SK-MEL-5 (cell line): ENCODE measurements at regions not wholly inside any gene's neighbourhood (a gene's known extent, or its start where the extent isn't known, plus 50 kb on each side); places are given as distances from the start of the nearest gene placed in this dataset.
"Not testable (repeated sequence)": the region's sequence is repeated elsewhere in the genome, so short reads cannot be mapped to it uniquely, and the experiment has no call there.

ENCODE experiments used
- DNase-seq: peaks from one replicate; pipeline ENCODE4 v3.0.0-alpha.2; 2016; ENCODE audit warnings: low read depth, low spot score
- in situ Hi-C: cut with HindIII; loops from 2 replicates; pipeline ENCODE4 v1.10.0; 2016; ENCODE audit warnings: low sequenced_read_pairs, high pct_unique_total_duplicates, low pct_unique_long_range_greater_than_20kb

DNA sequence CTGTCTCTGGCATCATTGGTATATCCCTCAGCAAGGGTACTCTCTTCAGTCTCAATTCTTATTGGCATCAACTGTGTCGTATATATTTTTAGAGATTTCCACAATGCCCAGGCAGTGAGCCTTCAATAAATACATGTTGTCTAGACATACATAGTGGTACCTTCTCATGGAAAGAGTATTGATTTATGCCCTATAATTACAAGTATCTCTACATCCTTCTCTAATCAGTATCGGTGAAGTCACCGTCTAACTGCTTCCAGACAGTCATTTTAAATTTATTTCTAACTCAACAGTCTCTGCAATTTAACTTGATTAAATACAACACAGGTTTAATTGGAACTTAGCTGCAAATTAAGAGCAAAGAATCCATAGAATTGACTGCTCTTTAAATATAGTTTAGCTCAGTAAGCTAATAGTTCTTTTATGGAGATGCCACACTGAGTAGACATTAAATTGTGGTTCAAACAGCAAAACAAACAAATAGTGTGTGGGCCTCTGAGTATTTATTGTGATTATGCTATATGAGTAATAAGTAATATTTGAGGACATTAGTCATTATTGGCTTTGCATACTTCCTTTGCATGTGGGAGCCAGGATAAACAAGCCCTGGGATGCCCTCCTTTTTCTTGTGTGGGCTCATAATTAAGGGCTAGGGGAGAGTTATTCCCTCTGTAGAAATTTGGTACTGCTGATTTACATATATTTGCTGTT, 126.9 kb upstream of the DUSP10 start:
- no peak for DNase-seq
- in situ Hi-C loops = no loop called here

DNA sequence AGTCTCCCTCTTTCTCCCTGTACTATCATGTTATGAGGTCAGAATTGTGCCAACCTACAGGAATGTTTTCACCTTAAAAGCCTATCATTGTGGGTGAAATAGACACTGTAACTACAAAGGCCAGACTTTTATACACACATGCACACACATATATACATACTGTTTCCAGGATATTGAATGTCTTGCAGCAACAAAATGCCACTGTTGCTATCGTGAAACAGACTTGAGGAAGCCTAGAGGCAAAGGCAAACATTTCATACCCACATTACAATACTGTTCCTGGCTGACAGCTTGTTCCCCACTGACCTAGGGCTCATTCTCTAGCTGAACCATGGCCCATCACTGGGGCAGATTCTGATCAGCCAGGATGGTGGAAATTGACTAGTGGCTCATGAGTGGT, 125.1 kb upstream of the DUSP10 start:
- in situ Hi-C loops = no loop called here

GRCh38 chr1:221865808-221866207, 123.9 kb upstream of the DUSP10 start:
- in situ Hi-C loops = no loop called here
- no peak for DNase-seq

More for the DNA sequence above, 125.1 kb upstream of the DUSP10 start:
- DNase-seq = no peak

DNA sequence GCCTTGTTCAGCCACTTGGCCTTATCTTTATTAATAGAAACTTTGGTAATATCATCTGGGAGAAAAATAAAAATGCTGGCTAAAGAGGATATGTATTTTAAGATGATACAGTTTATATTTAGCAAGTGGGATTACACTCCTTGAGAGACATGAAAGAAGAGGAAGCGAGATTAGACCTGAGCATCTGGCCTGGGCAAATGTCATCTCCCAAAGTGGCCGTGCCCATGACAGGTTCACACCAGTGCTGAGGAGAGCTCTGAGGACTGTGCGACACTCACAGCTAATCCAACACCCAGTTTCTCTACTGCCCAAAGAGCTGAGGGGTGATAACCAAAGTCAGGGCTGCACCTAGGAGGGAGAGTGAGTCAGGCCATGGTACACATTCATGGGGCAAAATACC, 121.7 kb upstream of the DUSP10 start:
- in situ Hi-C loops = no loop called here
- no peak for DNase-seq

GRCh38 chr1:221862971-221863370, 121.1 kb upstream of the DUSP10 start:
- in situ Hi-C loops = no loop called here

DNA sequence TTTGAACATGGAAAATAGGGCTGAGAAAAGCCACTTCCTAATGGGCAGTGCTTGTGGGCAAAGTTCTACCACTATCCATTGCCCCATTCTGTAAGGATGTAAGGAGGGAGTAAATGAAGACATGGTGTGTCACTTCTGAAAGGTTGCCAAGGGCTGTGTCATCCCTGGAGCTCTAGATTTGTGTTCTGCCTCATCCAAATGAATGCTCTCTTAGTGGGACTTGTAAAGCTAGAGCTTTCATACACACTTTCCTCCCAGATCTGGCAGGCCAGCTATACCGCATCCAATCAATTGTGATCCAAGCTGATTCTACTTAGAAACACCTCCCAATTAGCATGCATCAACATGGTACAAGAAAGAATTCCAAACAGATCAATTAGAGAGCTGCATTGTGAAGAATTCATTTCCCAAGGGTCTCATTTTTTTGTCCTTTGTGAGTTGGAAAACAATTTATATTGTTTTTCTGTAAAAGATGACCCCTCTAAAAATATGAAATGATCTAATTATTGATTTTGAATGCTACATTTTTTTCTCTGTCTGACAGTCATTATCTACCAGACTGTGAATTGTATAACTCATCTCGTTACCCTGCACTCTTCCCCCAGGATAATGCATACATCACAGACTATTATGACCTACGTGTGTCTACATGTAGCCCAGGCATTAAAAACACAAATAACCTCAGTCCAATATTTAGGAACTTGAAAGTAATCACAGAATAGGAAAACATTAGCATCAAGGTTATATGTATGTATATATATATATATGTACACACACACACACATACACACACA, 117.1 kb upstream of the DUSP10 start:
- peak; percentile 9 for DNase-seq
- in situ Hi-C loops = no loop called here

More at GRCh38 chr1:221862971-221863370, 121.1 kb upstream of the DUSP10 start:
- no peak for DNase-seq

DNA sequence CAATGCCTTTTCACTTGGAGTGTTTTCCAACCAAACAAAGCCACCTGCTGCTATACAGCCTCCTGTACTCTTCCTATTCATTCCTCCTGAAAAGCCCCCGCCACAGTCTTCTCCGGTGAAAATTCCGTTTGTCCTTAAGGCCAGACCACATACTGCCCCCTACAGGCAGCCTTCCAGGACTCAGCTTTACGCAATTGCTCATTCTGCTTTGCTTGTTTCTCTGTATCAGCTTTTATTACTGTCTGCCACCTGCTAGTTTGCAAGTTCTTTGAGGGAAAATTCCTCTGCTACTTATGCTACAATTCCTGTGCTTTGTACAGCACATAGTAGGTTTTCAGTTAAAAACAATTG, 115.2 kb upstream of the DUSP10 start:
- peak; percentile 3 for DNase-seq
- in situ Hi-C loops = not testable (repeated sequence)

- no peak for DNase-seq
Observed at GRCh38 chr1:221856228-221857093, 114.6 kb upstream of the DUSP10 start.

DNA sequence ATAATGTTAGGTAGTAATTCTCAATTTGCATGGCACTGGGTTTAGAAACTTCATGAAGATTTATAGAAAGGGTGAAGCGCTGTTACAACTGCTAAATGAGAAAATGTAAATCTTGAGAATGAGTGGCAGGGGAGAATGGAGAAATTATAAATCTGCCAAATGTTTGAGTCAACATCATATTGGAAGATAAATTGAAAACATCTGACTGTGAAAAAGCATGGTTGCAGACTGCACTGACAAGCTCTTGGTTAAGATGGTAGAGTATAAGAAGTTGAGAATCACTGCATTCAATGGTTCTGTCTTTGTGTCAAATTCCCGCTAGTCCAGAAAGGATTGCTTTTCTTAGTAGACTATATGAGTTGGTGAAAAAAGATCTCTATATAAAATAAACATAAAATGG, 113.3 kb upstream of the DUSP10 start:
- no peak for DNase-seq
- in situ Hi-C loops = no loop called here

More at GRCh38 chr1:221856228-221857093, 114.6 kb upstream of the DUSP10 start:
- in situ Hi-C loops = no loop called here

GRCh38 chr1:221851336-221851735, 109.4 kb upstream of the DUSP10 start:
- no peak for DNase-seq
- in situ Hi-C loops = no loop called here

GRCh38 chr1:221850470-221851187, 108.7 kb upstream of the DUSP10 start:
- in situ Hi-C loops = no loop called here
- no peak for DNase-seq

- in situ Hi-C loops = no loop called here
- DNase-seq = no peak
Observed at GRCh38 chr1:221849897-221850296, 108.0 kb upstream of the DUSP10 start.

GRCh38 chr1:221849110-221849509, 107.2 kb upstream of the DUSP10 start:
- no peak for DNase-seq
- in situ Hi-C loops = no loop called here

GRCh38 chr1:221847676-221848075, 105.8 kb upstream of the DUSP10 start:
- in situ Hi-C loops = no loop called here

DNA sequence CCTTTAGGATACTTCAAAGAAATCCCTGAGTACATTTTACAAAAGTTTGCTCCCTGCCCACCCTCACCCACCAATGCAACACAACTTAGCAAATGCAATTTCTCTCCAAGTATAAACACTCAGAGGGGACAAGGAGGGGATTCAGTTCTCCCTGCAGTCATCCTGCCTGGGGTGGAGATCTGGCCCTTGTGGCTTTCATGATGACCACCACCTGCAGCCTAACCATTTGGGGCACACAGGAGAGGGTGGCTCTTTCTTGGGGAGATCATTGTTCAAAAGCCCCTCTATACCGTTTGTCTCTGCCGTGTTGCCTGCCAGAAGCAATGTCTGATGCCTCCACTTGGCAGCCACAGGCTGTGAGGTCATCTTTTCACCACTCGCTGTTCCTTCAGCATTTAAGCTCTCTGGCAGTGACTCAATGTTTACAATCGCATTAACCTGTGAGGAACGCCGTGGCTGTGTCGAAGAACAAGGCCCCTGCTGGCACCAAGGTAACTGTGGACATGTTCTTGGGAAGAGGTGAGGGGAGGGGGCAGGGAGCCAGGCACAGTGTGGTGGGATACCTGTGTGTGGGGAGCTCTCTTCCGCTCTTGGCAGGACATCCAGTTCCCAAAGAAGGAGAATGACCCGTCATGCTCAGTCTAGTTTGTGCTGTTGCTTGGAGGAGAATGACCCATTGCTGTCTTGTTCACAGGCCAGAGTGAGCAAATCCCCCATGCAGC, 103.9 kb upstream of the DUSP10 start:
- DNase-seq = no peak
- in situ Hi-C loops = no loop called here

More at GRCh38 chr1:221847676-221848075, 105.8 kb upstream of the DUSP10 start:
- DNase-seq = no peak

- in situ Hi-C loops = no loop called here
Observed at GRCh38 chr1:221841983-221842335, 100.1 kb upstream of the DUSP10 start.

More at GRCh38 chr1:221841983-221842335, 100.1 kb upstream of the DUSP10 start:
- no peak for DNase-seq
